ENCODE measurements at regions not wholly inside any gene's neighbourhood (a gene's known extent, or its start where the extent isn't known, plus 50 kb on each side); places are given as distances from the start of the nearest gene placed in this dataset.
"Not testable (repeated sequence)": the region's sequence is repeated elsewhere in the genome, so short reads cannot be mapped to it uniquely, and the experiment has no call there.

GRCh38 chr16:88143122-88144027 is 192.1 kb downstream of the BANP start:
- not testable (repeated sequence) for TF ChIP-seq CTCF (conservative IDR thresholded peaks at IDR 0.05; ENCODE audit: low read depth in 2 of 2); JUNB (IDR thresholded peaks at IDR 0.05; ENCODE audit: unreplicated experiment); EZH2phosphoT487 (IDR thresholded peaks at IDR 0.05; ENCODE audit: unreplicated experiment); CREB1 (CRISPR knock-in tag; IDR thresholded peaks at IDR 0.05; ENCODE audit: low read depth); REST (IDR thresholded peaks at IDR 0.05; ENCODE audit: unreplicated experiment); ZNF114 (CRISPR knock-in tag; IDR thresholded peaks at IDR 0.05); EZH2 (IDR thresholded peaks at IDR 0.05; ENCODE audit: low read depth, unreplicated experiment); POLR2AphosphoS5 (IDR thresholded peaks at IDR 0.05; ENCODE audit: low read depth); NANOG (IDR thresholded peaks at IDR 0.05; ENCODE audit: borderline replicate concordance); ZNF331 (CRISPR knock-in tag; IDR thresholded peaks at IDR 0.05; ENCODE audit: low read depth); ZNF462 (CRISPR knock-in tag; IDR thresholded peaks at IDR 0.05)
